KMS-11 (cell line): ENCODE measurements at regions not wholly inside any gene's neighbourhood (a gene's known extent, or its start where the extent isn't known, plus 50 kb on each side); places are given as distances from the start of the nearest gene placed in this dataset.

Source experiments
- H2AFZ ChIP-seq: fragments of 200-600 bp; sonication (generic); 2 replicates; pipeline ENCODE4 v1.6.1; 2016; ENCODE audit warnings: antibody characterized with exemption, mixed run types, low read depth
- H3K27ac ChIP-seq: fragments of 200-600 bp; sonication (generic); 2 replicates; pipeline ENCODE4 v1.6.1; 2016; ENCODE audit warnings: mild to moderate bottlenecking, mixed run types
- H3K27me3 ChIP-seq: fragments of 200-600 bp; sonication (generic); 2 replicates; pipeline ENCODE4 v1.6.1; 2017; ENCODE audit warnings: mild to moderate bottlenecking, low read depth, mixed run types, moderate library complexity; ENCODE audit not compliant: insufficient read depth
- H3K36me3 ChIP-seq: fragments of 200-600 bp; sonication (generic); 2 replicates; pipeline ENCODE4 v1.6.1; 2017; ENCODE audit warnings: mild to moderate bottlenecking, mixed run types; ENCODE audit not compliant: insufficient read depth
- H3K4me1 ChIP-seq: fragments of 200-600 bp; sonication (generic); 2 replicates; pipeline ENCODE4 v1.6.1; 2016; ENCODE audit warnings: mild to moderate bottlenecking, low read depth, mixed run types; ENCODE audit not compliant: poor library complexity, severe bottlenecking
- H3K4me2 ChIP-seq: fragments of 200-600 bp; sonication (generic); 2 replicates; pipeline ENCODE4 v1.7.0; 2016; ENCODE audit warnings: mild to moderate bottlenecking, mixed run types
- H3K4me3 ChIP-seq: fragments of 200-600 bp; sonication (generic); IDR thresholded peaks from 2 replicates; pipeline ENCODE4 v1.6.1; 2017; ENCODE audit warnings: low read depth, low read length, mixed read lengths; ENCODE audit not compliant: insufficient read depth
- H3K79me2 ChIP-seq: fragments of 200-600 bp; sonication (generic); 2 replicates; pipeline ENCODE4 v1.6.1; 2016; ENCODE audit warnings: low read depth, mixed run types; ENCODE audit not compliant: insufficient read depth
- H3K9ac ChIP-seq: fragments of 200-600 bp; sonication (generic); 2 replicates; pipeline ENCODE4 v1.6.1; 2016; ENCODE audit warnings: mild to moderate bottlenecking, mixed run types
- H4K20me1 ChIP-seq: fragments of 200-600 bp; sonication (generic); 2 replicates; pipeline ENCODE4 v1.6.1; 2016; ENCODE audit warnings: mild to moderate bottlenecking, mixed run types; ENCODE audit not compliant: insufficient read depth
- CTCF ChIP-seq: fragments of 200-600 bp; sonication (generic); conservative IDR thresholded peaks from 2 replicates; pipeline ENCODE4 v1.6.1; 2017; ENCODE audit warnings: low read depth, mild to moderate bottlenecking, antibody characterized with exemption, low read length, moderate library complexity, mixed read lengths

GRCh38 chr12:96098631-96099030, 63.2 kb upstream of the LTA4H start:
- Histone ChIP-seq H4K20me1 (no peaks in the 10 kb centered on the region), H3K9ac (no peak overlapping the region)

DNA sequence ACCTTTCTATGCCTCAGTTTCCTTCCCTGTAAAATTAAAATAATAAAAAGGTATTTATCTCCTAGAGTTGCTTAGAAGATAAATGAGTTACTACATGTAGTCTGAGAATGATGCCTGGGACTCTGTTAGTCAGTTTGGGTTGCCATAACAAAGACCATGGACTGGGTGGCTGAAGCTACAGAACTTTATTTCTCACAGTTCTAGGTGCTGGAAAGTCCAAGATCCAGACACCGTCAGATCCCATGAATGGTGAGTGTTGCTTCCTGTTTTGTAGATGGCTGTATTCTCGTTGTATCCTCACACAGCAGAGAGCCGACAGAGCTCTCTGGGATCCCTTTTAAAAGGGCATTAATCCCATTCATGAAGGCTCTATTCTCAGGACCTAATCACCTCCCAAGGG, 64.0 kb upstream of the LTA4H start:
- Histone ChIP-seq H3K4me2 (no peak overlapping the region), H4K20me1 (no peaks in the 10 kb centered on the region), H3K4me3 (no peak overlapping the region), H3K9ac (no peak overlapping the region), H2AFZ (no peak overlapping the region), H3K79me2 (no peaks in the 10 kb centered on the region), H3K27ac (no peak overlapping the region), H3K27me3 (no peaks in the 10 kb centered on the region), H3K4me1 (no peaks in the 10 kb centered on the region), H3K36me3 (no peaks in the 10 kb centered on the region)
- TF ChIP-seq CTCF: no peak

More at GRCh38 chr12:96098631-96099030, 63.2 kb upstream of the LTA4H start:
- Histone ChIP-seq H3K27me3 (no peaks in the 10 kb centered on the region), H3K36me3 (no peaks in the 10 kb centered on the region), H3K4me1 (no peaks in the 10 kb centered on the region), H3K27ac (no peak overlapping the region), H3K4me2 (no peak overlapping the region), H2AFZ (no peak overlapping the region), H3K79me2 (no peaks in the 10 kb centered on the region), H3K4me3 (no peak overlapping the region)
- TF ChIP-seq CTCF: no peak

GRCh38 chr12:96099986-96100385, 64.6 kb upstream of the LTA4H start:
- no peak overlapping the region for H2AFZ ChIP-seq
- H3K4me1 ChIP-seq: no peaks in the 10 kb centered on the region
- H3K4me3 ChIP-seq: no peak overlapping the region
- H3K9ac ChIP-seq: no peak overlapping the region
- H3K4me2 ChIP-seq: no peak overlapping the region
- no peaks in the 10 kb centered on the region for H3K36me3 ChIP-seq
- no peak for TF ChIP-seq CTCF
- no peaks in the 10 kb centered on the region for H4K20me1 ChIP-seq
- no peaks in the 10 kb centered on the region for H3K79me2 ChIP-seq
- no peak overlapping the region for H3K27ac ChIP-seq
- H3K27me3 ChIP-seq: no peaks in the 10 kb centered on the region

- H3K79me2 ChIP-seq: no peaks in the 10 kb centered on the region
- no peaks in the 10 kb centered on the region for H4K20me1 ChIP-seq
- no peaks in the 10 kb centered on the region for H3K27me3 ChIP-seq
- no peaks in the 10 kb centered on the region for H3K36me3 ChIP-seq
- H3K9ac ChIP-seq: no peak overlapping the region
- no peaks in the 10 kb centered on the region for H3K4me1 ChIP-seq
- no peak overlapping the region for H3K27ac ChIP-seq
- H2AFZ ChIP-seq: no peak overlapping the region
- no peak overlapping the region for H3K4me3 ChIP-seq
- no peak overlapping the region for H3K4me2 ChIP-seq
- no peak for TF ChIP-seq CTCF
These were observed 66.4 kb upstream of the LTA4H start for GRCh38 chr12:96101806-96102205.
